ENCODE measurements at regions not wholly inside any gene's neighbourhood (a gene's known extent, or its start where the extent isn't known, plus 50 kb on each side); places are given as distances from the start of the nearest gene placed in this dataset.
"Not testable (repeated sequence)": the region's sequence is repeated elsewhere in the genome, so short reads cannot be mapped to it uniquely, and the experiment has no call there.

- intact Hi-C loops (cut with DNase I): no loop called here
- DNase-seq: peak in 2 of 10 donors; percentile 57 to 66
These were observed 64.7 kb downstream of the KCNJ18 start for GRCh38 chr17:21756856-21757619.

- DNase-seq; intact Hi-C loops (cut with DNase I): not testable (repeated sequence)
These were observed 67.3 kb downstream of the KCNJ18 start for GRCh38 chr17:21759636-21760035.

GRCh38 chr17:21763738-21764340 is 71.5 kb downstream of the KCNJ18 start:
- intact Hi-C loops (cut with DNase I): not testable (repeated sequence)
- DNase-seq: peak in 2 of 10 donors; percentile 80 to 85

DNA sequence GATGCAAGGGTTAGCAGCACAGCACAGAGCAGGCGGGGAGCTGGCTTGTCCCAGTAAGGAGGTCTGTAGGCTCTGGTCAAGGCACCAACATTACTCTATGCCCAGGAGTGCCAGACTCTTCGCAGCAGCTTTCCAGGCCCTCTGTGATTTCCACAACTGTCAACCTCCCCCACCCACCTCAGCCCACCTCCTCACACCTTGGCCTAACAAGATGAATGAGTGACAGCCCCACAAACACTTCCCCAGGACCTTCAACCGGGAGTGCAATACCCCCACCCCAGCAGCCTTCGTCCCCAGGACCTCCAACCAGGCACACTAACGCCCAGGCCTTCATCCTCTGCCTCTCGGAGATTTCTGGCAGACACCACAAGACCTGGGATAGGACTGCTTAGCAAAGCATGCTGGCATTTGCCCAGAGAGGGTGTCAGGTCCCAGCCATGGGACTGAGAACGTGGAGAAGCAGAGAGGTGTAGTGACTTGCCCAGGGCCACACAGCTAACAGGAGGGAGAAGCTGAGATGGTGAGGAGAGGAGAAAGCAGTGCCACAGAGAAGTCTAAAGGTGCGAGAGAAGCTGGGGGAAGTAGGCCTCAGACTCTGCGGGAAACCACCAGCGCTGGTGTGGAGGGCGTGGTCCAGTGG is 73.4 kb downstream of the KCNJ18 start:
- intact Hi-C loops (cut with DNase I): not testable (repeated sequence)

GRCh38 chr17:21766565-21766964 is 74.2 kb downstream of the KCNJ18 start:
- peak in 2 of 10 donors; percentile 44 to 68 for DNase-seq
- intact Hi-C loops (cut with DNase I): not testable (repeated sequence)

More for the DNA sequence above, 73.4 kb downstream of the KCNJ18 start:
- DNase-seq: peak in 2 of 10 donors; percentile 52 to 67

GRCh38 chr17:21767162-21768156 is 75.1 kb downstream of the KCNJ18 start:
- intact Hi-C loops (cut with DNase I): not testable (repeated sequence)
- DNase-seq: peak in 7 of 10 donors; percentile 11 to 89 (median 51)

GRCh38 chr17:21768244-21768643 is 75.9 kb downstream of the KCNJ18 start:
- intact Hi-C loops (cut with DNase I): not testable (repeated sequence)
- peak in 6 of 10 donors; percentile 18 to 90 (median 68) for DNase-seq

DNA sequence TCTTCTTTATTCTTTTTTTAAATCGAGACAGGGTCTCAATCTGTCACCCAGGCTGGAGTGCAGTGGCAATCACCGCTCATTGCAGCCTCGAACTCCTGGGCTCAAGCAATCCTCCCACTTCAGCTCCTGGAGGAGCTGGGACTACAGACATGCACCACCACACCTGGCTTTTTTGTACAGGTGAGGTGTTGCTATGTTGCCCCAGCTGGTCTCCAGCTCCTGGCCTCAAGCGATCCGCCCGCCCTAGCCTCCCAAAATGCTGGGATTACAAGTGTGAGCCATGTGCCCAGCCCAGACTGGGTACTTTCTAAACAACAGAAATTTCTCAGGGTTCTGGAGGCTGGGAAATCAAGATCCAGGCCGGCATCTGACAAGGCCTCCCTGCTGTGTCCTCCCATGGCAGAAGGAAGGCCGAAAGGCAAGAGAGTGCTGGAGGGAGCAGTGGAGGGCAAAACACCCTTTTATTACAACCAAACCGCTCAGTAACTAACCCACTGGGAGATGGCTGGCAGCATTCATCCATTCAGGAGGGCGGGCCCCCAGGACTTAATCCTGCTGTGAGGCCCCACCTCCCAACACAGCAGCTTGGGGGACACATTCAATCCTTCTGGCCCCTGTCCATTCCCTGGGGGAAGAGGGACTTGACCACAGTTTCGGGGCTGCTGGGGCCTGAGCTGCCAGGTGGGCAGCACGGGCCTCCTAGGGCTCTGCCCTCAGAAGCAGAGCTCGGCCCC is 76.6 kb downstream of the KCNJ18 start:
- DNase-seq: peak in 3 of 10 donors; percentile 49 to 68 (median 62)
- intact Hi-C loops (cut with DNase I): not testable (repeated sequence)

GRCh38 chr17:21769781-21770180 is 77.5 kb downstream of the KCNJ18 start:
- intact Hi-C loops (cut with DNase I): not testable (repeated sequence)
- peak in 3 of 10 donors; percentile 35 to 75 (median 59) for DNase-seq

DNA sequence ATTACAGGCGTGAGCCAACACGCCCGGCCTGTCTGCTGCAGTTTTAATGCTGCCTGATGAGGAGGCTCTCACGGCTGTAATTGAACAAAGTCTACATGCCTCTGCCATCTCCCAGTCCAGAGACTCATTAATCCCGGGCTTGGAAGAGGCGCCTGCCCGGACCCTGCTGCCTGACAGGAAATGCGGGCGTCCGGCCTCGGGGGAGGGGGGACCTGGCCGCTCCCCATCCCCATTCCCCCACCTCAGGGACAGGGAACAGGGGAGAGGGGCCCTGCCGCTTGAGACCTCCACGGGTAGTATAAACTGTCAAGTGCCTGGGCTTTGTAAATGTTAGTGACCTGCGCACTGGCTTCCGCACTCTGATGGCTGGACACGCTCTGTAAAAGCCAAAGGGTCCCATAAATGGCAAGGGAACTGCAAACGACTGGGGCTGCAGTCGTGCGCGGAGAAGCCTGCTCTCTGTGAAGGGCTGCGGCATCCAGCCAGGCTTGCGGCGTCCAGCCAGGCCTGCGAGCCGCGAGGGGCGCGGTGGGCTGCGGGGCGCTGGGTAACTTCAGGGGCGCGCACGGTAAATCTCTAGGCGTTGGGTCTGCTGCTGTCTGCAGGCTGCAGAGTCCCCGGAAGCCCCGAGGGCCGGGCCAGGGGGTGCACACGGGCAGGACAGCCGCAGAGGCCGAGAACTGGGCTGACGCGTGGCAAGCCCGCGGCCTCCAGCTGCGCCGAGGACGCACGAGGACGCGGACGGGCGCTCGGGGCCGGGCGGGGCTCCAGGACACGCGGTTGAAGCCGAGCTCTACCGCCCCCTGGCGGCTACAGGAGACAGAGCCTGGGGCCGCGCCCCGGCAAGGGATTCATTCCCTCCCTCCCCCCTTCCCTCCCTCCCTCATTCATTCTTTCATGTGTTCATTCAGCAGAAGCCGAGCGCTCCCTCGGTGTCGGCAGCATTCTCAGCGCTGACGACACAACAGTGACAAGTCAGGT is 78.4 kb downstream of the KCNJ18 start:
- DNase-seq: peak in 3 of 10 donors; percentile 14 to 63 (median 56)
- intact Hi-C loops (cut with DNase I): not testable (repeated sequence)

- peak in 2 of 10 donors; percentile 40 to 81 for DNase-seq
- intact Hi-C loops (cut with DNase I): no loop called here
These were observed 80.0 kb downstream of the KCNJ18 start for GRCh38 chr17:21772321-21772720.

- intact Hi-C loops (cut with DNase I): not testable (repeated sequence)
- DNase-seq: peak in 3 of 10 donors; percentile 50 to 70 (median 61)
These were observed 80.8 kb downstream of the KCNJ18 start for GRCh38 chr17:21772991-21773713.

DNA sequence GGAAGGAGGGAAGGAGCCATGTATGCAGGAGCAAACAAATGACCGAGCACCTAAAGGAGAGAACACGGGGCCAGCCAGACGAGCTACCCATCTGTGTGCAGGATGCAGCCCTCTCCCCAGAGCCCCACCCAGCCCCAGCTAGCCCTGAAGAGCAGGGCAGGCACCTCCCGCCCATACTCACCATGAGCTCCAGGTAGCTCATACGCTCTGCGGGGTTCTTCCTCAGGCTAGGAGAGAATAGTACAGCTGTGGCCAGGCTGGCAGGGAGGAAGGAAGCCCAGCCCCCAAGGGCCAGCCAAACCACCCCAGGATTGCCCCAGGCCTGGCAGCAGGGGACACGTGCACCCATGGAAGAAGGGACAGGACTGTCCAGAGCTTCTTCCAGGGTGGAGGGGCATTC is 81.9 kb downstream of the KCNJ18 start:
- intact Hi-C loops (cut with DNase I): no loop called here
- DNase-seq: peak in 2 of 10 donors; percentile 47 to 77

DNA sequence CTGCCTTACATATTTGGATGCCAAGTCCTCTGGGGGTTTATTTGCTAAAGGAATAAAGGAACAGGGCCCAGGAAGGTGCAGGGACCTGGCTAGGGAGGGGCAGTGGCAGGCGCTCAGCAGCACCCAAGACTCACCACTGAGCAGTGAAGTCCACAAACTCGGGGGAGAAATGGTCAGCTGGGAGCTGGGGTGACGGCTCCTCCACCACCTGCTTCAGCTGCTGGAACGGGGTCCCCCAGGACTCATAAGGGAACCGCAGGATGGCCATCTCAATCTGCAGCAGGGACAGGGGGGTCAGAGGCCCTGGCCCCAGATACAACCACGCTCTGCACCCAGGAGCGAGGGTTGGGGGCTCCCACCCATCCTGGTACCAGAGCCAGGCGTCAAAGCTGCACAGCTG is 83.2 kb downstream of the KCNJ18 start:
- DNase-seq: peak in 3 of 10 donors; percentile 13 to 58 (median 46)
- intact Hi-C loops (cut with DNase I): not testable (repeated sequence)

GRCh38 chr17:21776921-21777320 is 84.6 kb downstream of the KCNJ18 start:
- DNase-seq; intact Hi-C loops (cut with DNase I): not testable (repeated sequence)

DNA sequence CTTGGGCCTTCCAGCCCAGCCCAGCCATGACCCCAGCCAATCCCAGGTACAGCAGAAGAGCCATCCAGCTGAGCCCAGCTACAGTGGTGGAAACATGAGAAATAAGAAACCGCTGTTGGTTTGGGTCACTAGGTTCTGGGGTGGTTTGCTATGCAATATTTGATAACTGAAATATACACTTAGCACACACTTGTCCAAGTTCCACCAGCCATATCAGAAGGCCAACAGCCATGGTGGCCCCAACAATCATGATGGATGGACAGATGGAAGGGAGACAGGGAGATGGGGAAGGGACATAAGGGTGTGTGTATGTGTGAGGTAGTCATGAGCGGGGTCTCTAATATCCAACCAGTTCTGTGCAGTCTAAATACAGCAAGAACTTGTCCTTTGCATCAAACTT is 86.5 kb downstream of the KCNJ18 start:
- intact Hi-C loops (cut with DNase I): not testable (repeated sequence)
- peak in 1 of 10 donors; percentile 4 for DNase-seq

GRCh38 chr17:21780293-21780888 is 88.1 kb downstream of the KCNJ18 start:
- peak in 3 of 10 donors; percentile 40 to 55 (median 40) for DNase-seq
- intact Hi-C loops (cut with DNase I): not testable (repeated sequence)

All from posterior cingulate gyrus (tissue), 11 donors.